Esophagus muscularis mucosa (tissue), 4 donors: ENCODE measurements at regions not wholly inside any gene's neighbourhood (a gene's known extent, or its start where the extent isn't known, plus 50 kb on each side); places are given as distances from the start of the nearest gene placed in this dataset.

Experiments
- EP300 ChIP-seq: sonication (generic); formaldehyde crosslinking; IDR thresholded peaks from one replicate; pipeline ENCODE4 v1.6.1; 2017; ENCODE audit warnings: antibody characterized with exemption
- POLR2A ChIP-seq: fragments of 450-650 bp; IDR thresholded peaks from one replicate; pipeline ENCODE4 v1.6.1; 2017; ENCODE audit warnings: antibody characterized with exemption, moderate library complexity, mild to moderate bottlenecking, low read depth
- TF ChIP-seq, protein P1 (sequence below), 3 experiments: fragments of 200-600 bp in 2 of 3; fragments of 450-650 bp in 1 of 3; sonication (generic) in 2 of 3; IDR thresholded peaks; one replicate each; pipeline ENCODE4 v1.5.1; 2017 to 2019; ENCODE audit warnings: antibody characterized with exemption in 3 of 3, mild to moderate bottlenecking in 2 of 3, moderate library complexity in 1 of 3

DNA sequence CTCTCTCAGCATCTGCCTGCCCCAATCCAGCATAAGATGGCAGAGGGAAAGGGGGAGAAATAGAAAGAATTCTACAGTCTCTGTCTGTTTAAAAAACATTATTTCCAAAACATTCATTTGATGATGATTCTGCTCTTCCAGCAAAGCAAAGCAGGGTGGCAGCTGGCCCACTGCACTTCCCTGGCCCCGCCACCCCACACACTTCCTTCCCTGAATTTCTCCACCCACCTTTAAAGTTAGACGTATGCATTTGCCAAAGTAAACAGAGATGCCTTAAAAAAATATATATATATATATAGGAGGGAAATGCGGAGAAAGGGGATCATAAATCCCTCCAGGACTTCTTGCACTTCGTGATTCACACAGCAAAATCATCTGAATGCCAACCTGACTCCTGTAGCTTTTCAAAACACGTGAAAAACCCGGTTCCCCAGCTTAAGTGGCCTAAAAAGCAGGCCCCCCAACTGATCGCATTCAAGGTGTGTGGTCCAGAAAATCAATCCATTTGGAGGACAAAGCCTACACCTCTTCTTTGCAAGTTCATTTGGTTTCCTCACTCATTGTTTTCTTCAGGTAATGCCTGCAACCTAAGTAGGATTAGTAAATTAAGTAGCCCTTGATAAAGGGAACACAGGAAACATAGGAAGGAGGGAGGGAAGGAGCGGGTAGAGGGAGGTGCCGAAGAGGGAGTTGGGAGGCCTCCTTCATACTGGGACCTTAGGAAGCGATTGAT is 68.8 kb downstream of the LLPH start:
- TF ChIP-seq, protein P1, sequence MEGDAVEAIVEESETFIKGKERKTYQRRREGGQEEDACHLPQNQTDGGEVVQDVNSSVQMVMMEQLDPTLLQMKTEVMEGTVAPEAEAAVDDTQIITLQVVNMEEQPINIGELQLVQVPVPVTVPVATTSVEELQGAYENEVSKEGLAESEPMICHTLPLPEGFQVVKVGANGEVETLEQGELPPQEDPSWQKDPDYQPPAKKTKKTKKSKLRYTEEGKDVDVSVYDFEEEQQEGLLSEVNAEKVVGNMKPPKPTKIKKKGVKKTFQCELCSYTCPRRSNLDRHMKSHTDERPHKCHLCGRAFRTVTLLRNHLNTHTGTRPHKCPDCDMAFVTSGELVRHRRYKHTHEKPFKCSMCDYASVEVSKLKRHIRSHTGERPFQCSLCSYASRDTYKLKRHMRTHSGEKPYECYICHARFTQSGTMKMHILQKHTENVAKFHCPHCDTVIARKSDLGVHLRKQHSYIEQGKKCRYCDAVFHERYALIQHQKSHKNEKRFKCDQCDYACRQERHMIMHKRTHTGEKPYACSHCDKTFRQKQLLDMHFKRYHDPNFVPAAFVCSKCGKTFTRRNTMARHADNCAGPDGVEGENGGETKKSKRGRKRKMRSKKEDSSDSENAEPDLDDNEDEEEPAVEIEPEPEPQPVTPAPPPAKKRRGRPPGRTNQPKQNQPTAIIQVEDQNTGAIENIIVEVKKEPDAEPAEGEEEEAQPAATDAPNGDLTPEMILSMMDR (IDR thresholded peaks at IDR 0.05), result no peak
- TF ChIP-seq POLR2A, result no peak
- no peak for TF ChIP-seq EP300
